ENCODE measurements at regions not wholly inside any gene's neighbourhood (a gene's known extent, or its start where the extent isn't known, plus 50 kb on each side); places are given as distances from the start of the nearest gene placed in this dataset.

DNA sequence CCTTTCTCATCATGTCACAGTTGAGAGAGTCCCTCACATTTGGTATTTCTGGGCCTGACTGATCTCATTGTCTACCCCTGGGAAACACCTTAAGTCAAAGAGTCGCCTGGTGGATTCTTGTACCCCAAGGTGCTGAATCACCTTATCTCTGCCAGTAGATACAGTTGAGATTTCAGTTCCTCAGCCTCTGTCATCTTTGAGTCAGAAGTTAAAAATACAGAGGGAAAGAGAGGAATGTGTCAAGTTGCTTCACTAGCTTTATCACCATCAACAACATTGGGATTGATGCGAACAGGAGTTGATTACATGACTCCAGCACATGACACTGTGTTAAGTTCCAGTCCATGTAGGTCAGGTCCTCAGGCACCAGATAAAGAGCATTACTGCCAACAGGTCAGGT, 513.0 kb downstream of the NUF2 start:
- Histone ChIP-seq H3K27ac (no peak overlapping the region), H3K9me3 (no peaks in the 10 kb centered on the region), H3K36me3 (no peaks in the 10 kb centered on the region), H3K4me1 (no peaks in the 10 kb centered on the region), H3K4me3 (no peak overlapping the region), H3K27me3 (no peaks in the 10 kb centered on the region)
- intact Hi-C loops (cut with DNase I) = no loop called here
- TF ChIP-seq, protein P1, sequence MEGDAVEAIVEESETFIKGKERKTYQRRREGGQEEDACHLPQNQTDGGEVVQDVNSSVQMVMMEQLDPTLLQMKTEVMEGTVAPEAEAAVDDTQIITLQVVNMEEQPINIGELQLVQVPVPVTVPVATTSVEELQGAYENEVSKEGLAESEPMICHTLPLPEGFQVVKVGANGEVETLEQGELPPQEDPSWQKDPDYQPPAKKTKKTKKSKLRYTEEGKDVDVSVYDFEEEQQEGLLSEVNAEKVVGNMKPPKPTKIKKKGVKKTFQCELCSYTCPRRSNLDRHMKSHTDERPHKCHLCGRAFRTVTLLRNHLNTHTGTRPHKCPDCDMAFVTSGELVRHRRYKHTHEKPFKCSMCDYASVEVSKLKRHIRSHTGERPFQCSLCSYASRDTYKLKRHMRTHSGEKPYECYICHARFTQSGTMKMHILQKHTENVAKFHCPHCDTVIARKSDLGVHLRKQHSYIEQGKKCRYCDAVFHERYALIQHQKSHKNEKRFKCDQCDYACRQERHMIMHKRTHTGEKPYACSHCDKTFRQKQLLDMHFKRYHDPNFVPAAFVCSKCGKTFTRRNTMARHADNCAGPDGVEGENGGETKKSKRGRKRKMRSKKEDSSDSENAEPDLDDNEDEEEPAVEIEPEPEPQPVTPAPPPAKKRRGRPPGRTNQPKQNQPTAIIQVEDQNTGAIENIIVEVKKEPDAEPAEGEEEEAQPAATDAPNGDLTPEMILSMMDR (IDR thresholded peaks at IDR 0.05) = no peak
- no peak for TF ChIP-seq POLR2A (IDR thresholded peaks at IDR 0.05)
- TF ChIP-seq POLR2AphosphoS5 (IDR thresholded peaks at IDR 0.05; ENCODE audit: insufficient read depth in 1 of 2, low read depth in 1 of 2) = no peak
- DNase-seq (ENCODE audit: extremely low spot score in 2 of 2) = no peak

GRCh38 chr1:163836481-163836880, 514.7 kb downstream of the NUF2 start:
- Histone ChIP-seq H3K27ac (no peak overlapping the region), H3K4me3 (no peak overlapping the region), H3K9me3 (no peaks in the 10 kb centered on the region), H3K4me1 (no peaks in the 10 kb centered on the region), H3K36me3 (no peaks in the 10 kb centered on the region), H3K27me3 (no peaks in the 10 kb centered on the region)
- DNase-seq (ENCODE audit: extremely low spot score in 2 of 2) = no peak
- TF ChIP-seq POLR2AphosphoS5 (IDR thresholded peaks at IDR 0.05; ENCODE audit: insufficient read depth in 1 of 2, low read depth in 1 of 2) = no peak
- TF ChIP-seq POLR2A (IDR thresholded peaks at IDR 0.05) = no peak
- TF ChIP-seq, protein P1 (IDR thresholded peaks at IDR 0.05) = no peak
- intact Hi-C loops (cut with DNase I) = no loop called here

DNA sequence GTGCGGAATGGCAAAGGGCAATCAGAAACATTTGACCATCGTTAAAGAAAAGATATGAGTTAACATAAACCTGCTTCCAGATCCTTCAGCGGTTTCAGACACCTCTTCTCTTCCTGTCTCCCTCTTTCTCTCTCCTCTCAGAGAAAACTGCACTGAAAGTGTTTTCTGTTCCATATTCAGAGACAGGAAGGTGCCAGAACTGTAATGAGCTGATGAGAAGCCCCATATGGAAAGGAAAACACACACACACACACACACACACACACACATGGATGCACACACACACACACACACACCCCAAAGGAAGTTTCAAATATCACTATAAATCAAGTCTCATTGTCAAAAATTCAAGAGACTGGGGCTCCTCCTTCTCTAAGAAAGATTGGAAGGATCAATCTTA, 515.5 kb downstream of the NUF2 start:
- Histone ChIP-seq H3K27ac (no peak overlapping the region), H3K27me3 (no peaks in the 10 kb centered on the region), H3K36me3 (no peaks in the 10 kb centered on the region), H3K4me3 (no peak overlapping the region), H3K4me1 (no peaks in the 10 kb centered on the region), H3K9me3 (no peaks in the 10 kb centered on the region)
- intact Hi-C loops (cut with DNase I) = no loop called here
- no peak for TF ChIP-seq POLR2A (IDR thresholded peaks at IDR 0.05)
- TF ChIP-seq, protein P1 (IDR thresholded peaks at IDR 0.05) = no peak
- no peak for DNase-seq (ENCODE audit: extremely low spot score in 2 of 2)

DNA sequence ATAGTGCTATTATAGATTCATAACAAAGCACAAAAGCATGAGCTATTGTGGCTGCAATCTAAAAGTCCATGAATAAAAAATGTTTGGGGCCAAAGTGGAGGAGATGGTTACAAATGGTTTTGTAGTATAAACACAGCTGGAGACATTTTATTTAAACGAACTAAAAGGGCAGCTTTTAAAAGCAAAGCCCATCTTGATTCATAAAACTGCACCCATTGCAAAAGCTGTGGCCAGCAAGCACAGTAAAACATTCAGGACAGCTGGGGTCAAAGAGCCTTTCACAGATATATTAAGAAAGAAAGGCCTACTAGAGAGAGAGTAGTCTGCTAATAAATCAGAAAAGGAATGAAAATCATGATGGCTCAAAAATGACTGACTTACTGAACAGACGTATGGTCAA, 520.8 kb downstream of the NUF2 start:
- TF ChIP-seq POLR2A (IDR thresholded peaks at IDR 0.05) (no peak), POLR2AphosphoS5 (IDR thresholded peaks at IDR 0.05; ENCODE audit: insufficient read depth in 1 of 2, low read depth in 1 of 2) (no peak)
- TF ChIP-seq, protein P1 (IDR thresholded peaks at IDR 0.05) = no peak
- peak overlapping the region; percentile 57 for H3K27ac ChIP-seq
- no peaks in the 10 kb centered on the region for H3K27me3 ChIP-seq
- no peaks in the 10 kb centered on the region for H3K9me3 ChIP-seq
- H3K4me1 ChIP-seq = peaks cover 5% of the 10 kb centered on the region
- intact Hi-C loops (cut with DNase I) = no loop called here
- no peak overlapping the region for H3K4me3 ChIP-seq
- H3K36me3 ChIP-seq = no peaks in the 10 kb centered on the region
- no peak for DNase-seq (ENCODE audit: extremely low spot score in 2 of 2)

DNA sequence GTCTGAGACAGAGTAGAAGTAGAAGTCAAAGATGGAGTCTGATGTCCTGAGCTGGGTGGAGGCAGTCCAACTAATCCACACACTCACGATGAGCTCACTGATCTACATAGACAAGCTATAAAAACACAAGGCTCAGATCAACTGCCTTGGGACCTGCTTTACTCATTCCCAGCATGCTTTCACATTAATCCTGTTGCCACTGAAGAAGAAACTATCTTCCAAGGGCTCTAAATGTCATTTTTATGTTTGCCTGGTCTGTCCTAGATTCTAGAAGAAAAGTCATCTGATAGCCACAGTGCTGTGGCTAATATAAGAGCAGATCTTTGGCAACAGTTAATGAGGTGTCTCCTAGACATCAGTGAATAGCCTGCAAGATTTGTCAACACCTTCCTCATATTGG, 522.7 kb downstream of the NUF2 start:
- H3K36me3 ChIP-seq = no peaks in the 10 kb centered on the region
- no peaks in the 10 kb centered on the region for H3K9me3 ChIP-seq
- TF ChIP-seq, protein P1 (IDR thresholded peaks at IDR 0.05) = no peak
- no peak for TF ChIP-seq POLR2A (IDR thresholded peaks at IDR 0.05)
- H3K27me3 ChIP-seq = no peaks in the 10 kb centered on the region
- no peak overlapping the region for H3K27ac ChIP-seq
- no peak overlapping the region for H3K4me3 ChIP-seq
- DNase-seq (ENCODE audit: extremely low spot score in 2 of 2) = no peak
- H3K4me1 ChIP-seq = peaks cover 5% of the 10 kb centered on the region
- intact Hi-C loops (cut with DNase I) = no loop called here
